GM23248 (cell line): ENCODE measurements at regions not wholly inside any gene's neighbourhood (a gene's known extent, or its start where the extent isn't known, plus 50 kb on each side); places are given as distances from the start of the nearest gene placed in this dataset.

Experiments
- DNase-seq: peaks from one replicate; pipeline ENCODE4 v3.0.0-alpha.2; 2015
- H2AFZ ChIP-seq: fragments of 200-600 bp; sonication (generic); 2 replicates; pipeline ENCODE4 v1.6.1; 2016; ENCODE audit warnings: antibody characterized with exemption
- H3F3A ChIP-seq: fragments of 200-600 bp; sonication (generic); 2 replicates; pipeline ENCODE4 v1.6.1; 2016; ENCODE audit warnings: mild to moderate bottlenecking, antibody characterized with exemption, mixed run types; ENCODE audit not compliant: insufficient read depth
- H3K27ac ChIP-seq: fragments of 200-600 bp; sonication (generic); 2 replicates; pipeline ENCODE4 v1.5.1; 2016; ENCODE audit warnings: mild to moderate bottlenecking
- H3K27me3 ChIP-seq: fragments of 200-600 bp; sonication (generic); replicated peaks from 2 replicates; pipeline ENCODE4 v1.6.1; 2016; ENCODE audit warnings: mild to moderate bottlenecking; ENCODE audit not compliant: insufficient read depth
- H3K36me3 ChIP-seq: fragments of 200-600 bp; sonication (generic); 2 replicates; pipeline ENCODE4 v1.6.1; 2016; ENCODE audit warnings: low read depth, mild to moderate bottlenecking
- H3K4me1 ChIP-seq: fragments of 200-600 bp; sonication (generic); 2 replicates; pipeline ENCODE4 v1.6.1; 2016; ENCODE audit warnings: mild to moderate bottlenecking; ENCODE audit not compliant: insufficient read depth
- H3K4me2 ChIP-seq: fragments of 200-600 bp; sonication (generic); one replicate; pipeline ENCODE4 v1.6.1; 2016; ENCODE audit warnings: mild to moderate bottlenecking; ENCODE audit not compliant: unreplicated experiment
- H3K4me3 ChIP-seq: fragments of 200-600 bp; sonication (generic); 2 replicates; pipeline ENCODE4 v1.5.1; 2016; ENCODE audit warnings: mild to moderate bottlenecking
- H3K79me2 ChIP-seq: fragments of 200-600 bp; sonication (generic); 2 replicates; pipeline ENCODE4 v1.6.1; 2016; ENCODE audit warnings: mild to moderate bottlenecking; ENCODE audit not compliant: insufficient read depth
- H3K9ac ChIP-seq: fragments of 200-600 bp; sonication (generic); 2 replicates; pipeline ENCODE4 v1.6.1; 2016; ENCODE audit warnings: mild to moderate bottlenecking
- H3K9me2 ChIP-seq: fragments of 200-600 bp; sonication (generic); 2 replicates; pipeline ENCODE4 v1.6.1; 2016; ENCODE audit warnings: mixed run types, mild to moderate bottlenecking, moderate library complexity; ENCODE audit not compliant: insufficient read depth
- H3K9me3 ChIP-seq: fragments of 200-600 bp; sonication (generic); one replicate; pipeline ENCODE4 v1.6.1; 2017; ENCODE audit warnings: low read depth
- H4K20me1 ChIP-seq: fragments of 200-600 bp; sonication (generic); 2 replicates; pipeline ENCODE4 v1.6.0; 2016; ENCODE audit not compliant: insufficient read depth
- EZH2 ChIP-seq: fragments of 200-600 bp; sonication (generic); IDR thresholded peaks from 2 replicates; pipeline ENCODE4 v1.6.1; 2018; ENCODE audit warnings: antibody characterized with exemption, mild to moderate bottlenecking; ENCODE audit not compliant: insufficient read depth, poor library complexity, severe bottlenecking
- EZH2phosphoT487 ChIP-seq: fragments of 200-600 bp; sonication (generic); IDR thresholded peaks from 2 replicates; pipeline ENCODE4 v1.6.1; 2018; ENCODE audit warnings: antibody characterized with exemption, moderate library complexity, mild to moderate bottlenecking, low read depth; ENCODE audit not compliant: insufficient read depth
- WGBS, 2 experiments: methylation state at CpG; one replicate each; pipeline ENCODE4 v1.1.6; 2015 to 2017; ENCODE audit warnings: low lambda C conversion rate in 2 of 2, low coverage in 1 of 2; ENCODE audit errors: missing lambda C conversion rate in 2 of 2; 5-methylcytosine and 5-hydroxymethylcytosine counted together
- in situ Hi-C: fragments of 300-500 bp; cut with MboI; formaldehyde crosslinking; loops from 2 replicates; pipeline ENCODE4 v1.15.0; 2020

GRCh38 chr3:95348879-95349278, 1286.0 kb downstream of the NSUN3 start:
- TF ChIP-seq EZH2 (no peak), EZH2phosphoT487 (no peak)
- no peaks in the 10 kb centered on the region for H3K4me1 ChIP-seq
- no peak for DNase-seq
- no peaks in the 10 kb centered on the region for H3K9me3 ChIP-seq
- no peaks in the 10 kb centered on the region for H3F3A ChIP-seq
- 45 to 51% methylated on average over 3 of the region's 3 CpGs for WGBS, 2 experiments
- H4K20me1 ChIP-seq: no peaks in the 10 kb centered on the region
- H3K9ac ChIP-seq: no peak overlapping the region
- H3K27me3 ChIP-seq: no peaks in the 10 kb centered on the region
- no peaks in the 10 kb centered on the region for H3K36me3 ChIP-seq
- H3K4me2 ChIP-seq: no peak overlapping the region
- H3K4me3 ChIP-seq: no peak overlapping the region
- in situ Hi-C loops: no loop called here
- H3K79me2 ChIP-seq: no peaks in the 10 kb centered on the region
- no peaks in the 10 kb centered on the region for H3K9me2 ChIP-seq
- H2AFZ ChIP-seq: no peak overlapping the region
- no peak overlapping the region for H3K27ac ChIP-seq

- in situ Hi-C loops: no loop called here
- WGBS, 2 experiments: 35 to 40% methylated on average over 4 of the region's 4 CpGs
Observed at GRCh38 chr3:95350049-95350448, 1287.2 kb downstream of the NSUN3 start.

GRCh38 chr3:95351158-95351557, 1288.3 kb downstream of the NSUN3 start:
- in situ Hi-C loops: no loop called here
- Histone ChIP-seq H3K27ac (no peak overlapping the region), H3K79me2 (no peaks in the 10 kb centered on the region), H4K20me1 (no peaks in the 10 kb centered on the region), H3K36me3 (no peaks in the 10 kb centered on the region), H2AFZ (no peak overlapping the region), H3K9ac (no peak overlapping the region), H3K9me3 (no peaks in the 10 kb centered on the region), H3K27me3 (no peaks in the 10 kb centered on the region), H3K4me2 (no peak overlapping the region), H3K4me1 (no peaks in the 10 kb centered on the region), H3F3A (no peaks in the 10 kb centered on the region), H3K4me3 (no peak overlapping the region), H3K9me2 (no peaks in the 10 kb centered on the region)
- WGBS, 2 experiments: 1 to 3% methylated on average over 2 of the region's 2 CpGs
- no peak for DNase-seq
- TF ChIP-seq EZH2phosphoT487 (no peak), EZH2 (no peak)

More at GRCh38 chr3:95350049-95350448, 1287.2 kb downstream of the NSUN3 start:
- Histone ChIP-seq H3K79me2 (no peaks in the 10 kb centered on the region), H3F3A (no peaks in the 10 kb centered on the region), H3K27me3 (no peaks in the 10 kb centered on the region), H3K4me3 (no peak overlapping the region), H2AFZ (no peak overlapping the region), H3K36me3 (no peaks in the 10 kb centered on the region), H3K9me2 (no peaks in the 10 kb centered on the region), H3K27ac (no peak overlapping the region), H3K9me3 (no peaks in the 10 kb centered on the region), H4K20me1 (no peaks in the 10 kb centered on the region), H3K4me2 (no peak overlapping the region), H3K4me1 (no peaks in the 10 kb centered on the region), H3K9ac (no peak overlapping the region)
- no peak for DNase-seq
- TF ChIP-seq EZH2phosphoT487: no peak
- TF ChIP-seq EZH2: no peak

- TF ChIP-seq EZH2 (no peak), EZH2phosphoT487 (no peak)
- in situ Hi-C loops: no loop called here
- H4K20me1 ChIP-seq: no peaks in the 10 kb centered on the region
- no peaks in the 10 kb centered on the region for H3K79me2 ChIP-seq
- no peaks in the 10 kb centered on the region for H3K4me1 ChIP-seq
- H3K9ac ChIP-seq: no peak overlapping the region
- H3K9me2 ChIP-seq: no peaks in the 10 kb centered on the region
- no peaks in the 10 kb centered on the region for H3K27me3 ChIP-seq
- no peak for DNase-seq
- no peak overlapping the region for H3K4me2 ChIP-seq
- H3K9me3 ChIP-seq: no peaks in the 10 kb centered on the region
- no peak overlapping the region for H3K4me3 ChIP-seq
- H3K27ac ChIP-seq: no peak overlapping the region
- no peaks in the 10 kb centered on the region for H3F3A ChIP-seq
- no peaks in the 10 kb centered on the region for H3K36me3 ChIP-seq
- 0 to 4% methylated on average over 1 of the region's 1 CpG for WGBS, 2 experiments
- no peak overlapping the region for H2AFZ ChIP-seq
Observed at GRCh38 chr3:95352471-95352870, 1289.6 kb downstream of the NSUN3 start.

GRCh38 chr3:95354489-95354888, 1291.6 kb downstream of the NSUN3 start:
- WGBS, 2 experiments: 0 to 13% methylated on average over 2 of the region's 2 CpGs
- Histone ChIP-seq H3K9me2 (no peaks in the 10 kb centered on the region), H3K36me3 (no peaks in the 10 kb centered on the region), H3K27me3 (no peaks in the 10 kb centered on the region), H3K4me2 (no peak overlapping the region), H3K4me1 (no peaks in the 10 kb centered on the region), H3K9ac (no peak overlapping the region), H4K20me1 (no peaks in the 10 kb centered on the region), H2AFZ (no peak overlapping the region), H3K4me3 (no peak overlapping the region), H3K9me3 (no peaks in the 10 kb centered on the region), H3K79me2 (no peaks in the 10 kb centered on the region), H3K27ac (no peak overlapping the region), H3F3A (no peaks in the 10 kb centered on the region)
- TF ChIP-seq EZH2: no peak
- no peak for TF ChIP-seq EZH2phosphoT487
- in situ Hi-C loops: no loop called here
- no peak for DNase-seq
